ENCODE measurements at regions not wholly inside any gene's neighbourhood (a gene's known extent, or its start where the extent isn't known, plus 50 kb on each side); places are given as distances from the start of the nearest gene placed in this dataset.
"Not testable (repeated sequence)": the region's sequence is repeated elsewhere in the genome, so short reads cannot be mapped to it uniquely, and the experiment has no call there.

GRCh38 chr5:38678697-38679096 lies 122.3 kb upstream of the LIFR start:
- not testable (repeated sequence) for DNase-seq (ENCODE audit: low read depth)

- no peak for DNase-seq (ENCODE audit: low read depth)
Measured at GRCh38 chr5:38680094-38680825, 123.8 kb upstream of the LIFR start.

GRCh38 chr5:38681029-38681706 lies 124.7 kb upstream of the LIFR start:
- DNase-seq (ENCODE audit: low read depth) = no peak

GRCh38 chr5:38681966-38682365 lies 125.5 kb upstream of the LIFR start:
- DNase-seq (ENCODE audit: low read depth) = no peak

DNA sequence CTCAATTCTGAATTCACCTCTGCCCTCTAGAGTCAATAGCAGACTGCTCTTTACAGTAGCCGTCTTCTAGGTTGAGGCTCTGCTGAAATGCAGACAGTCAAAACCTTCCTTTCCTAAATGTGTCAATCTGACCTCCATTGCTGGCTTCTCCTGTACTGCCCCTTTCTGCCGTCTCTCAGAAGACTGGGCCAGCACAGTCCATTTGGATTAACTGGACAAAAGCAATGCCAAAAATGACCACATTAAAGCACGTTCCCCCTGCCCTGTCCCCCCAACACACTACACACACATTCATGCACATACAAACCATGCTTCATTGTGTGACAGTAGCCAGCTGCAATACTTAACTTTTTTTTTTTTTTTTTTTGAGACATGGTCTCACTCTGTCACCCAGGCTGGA lies 130.2 kb upstream of the LIFR start:
- DNase-seq (ENCODE audit: low read depth) = no peak

GRCh38 chr5:38692346-38692745 lies 135.9 kb upstream of the LIFR start:
- no peak for DNase-seq (ENCODE audit: low read depth)

GRCh38 chr5:38692781-38693527 lies 136.5 kb upstream of the LIFR start:
- no peak for DNase-seq (ENCODE audit: low read depth)

DNA sequence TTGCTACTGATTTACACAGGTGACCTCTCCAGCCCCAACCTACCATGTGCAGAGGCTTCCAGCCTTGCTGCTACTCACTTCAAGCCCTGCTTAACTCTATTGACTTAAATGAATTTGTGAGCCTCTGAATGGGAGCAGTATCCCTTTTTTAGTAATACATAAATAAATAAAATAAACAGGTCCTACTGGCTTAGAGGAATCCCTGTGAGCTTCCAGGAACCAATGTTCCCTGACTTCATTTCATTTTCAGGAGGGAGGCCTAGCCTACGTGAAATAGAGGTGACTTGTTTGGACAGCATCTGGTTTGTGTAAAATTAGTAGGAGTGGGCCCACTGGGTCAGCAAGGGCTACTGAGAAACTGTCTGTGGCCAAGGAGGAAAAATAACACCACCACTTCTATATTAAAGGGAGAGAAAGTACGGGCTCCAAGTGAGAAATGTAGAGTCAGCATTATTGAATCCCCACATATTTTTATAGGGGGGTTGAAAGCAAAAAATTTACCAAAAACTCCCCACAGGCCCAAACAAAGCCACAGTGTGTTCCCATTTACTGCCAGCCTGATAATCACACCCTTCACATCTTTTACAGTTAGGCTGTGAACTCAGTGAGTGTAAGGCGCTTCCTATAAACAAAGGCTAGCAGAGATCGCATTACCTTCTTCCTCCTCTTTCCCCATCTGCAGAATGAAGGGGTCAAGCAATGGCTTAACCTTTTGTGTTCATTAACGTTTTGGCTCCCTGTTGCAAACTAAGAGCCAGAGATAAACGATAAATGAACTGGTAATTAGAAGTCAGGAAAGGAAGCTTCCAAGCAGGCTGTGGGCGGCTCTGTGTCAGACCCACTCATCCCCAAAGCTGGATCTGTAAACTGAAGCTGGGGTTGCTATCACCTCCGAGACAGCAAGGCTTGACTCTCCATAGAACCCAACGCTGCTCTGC lies 138.8 kb upstream of the LIFR start:
- DNase-seq (ENCODE audit: low read depth) = no peak

DNA sequence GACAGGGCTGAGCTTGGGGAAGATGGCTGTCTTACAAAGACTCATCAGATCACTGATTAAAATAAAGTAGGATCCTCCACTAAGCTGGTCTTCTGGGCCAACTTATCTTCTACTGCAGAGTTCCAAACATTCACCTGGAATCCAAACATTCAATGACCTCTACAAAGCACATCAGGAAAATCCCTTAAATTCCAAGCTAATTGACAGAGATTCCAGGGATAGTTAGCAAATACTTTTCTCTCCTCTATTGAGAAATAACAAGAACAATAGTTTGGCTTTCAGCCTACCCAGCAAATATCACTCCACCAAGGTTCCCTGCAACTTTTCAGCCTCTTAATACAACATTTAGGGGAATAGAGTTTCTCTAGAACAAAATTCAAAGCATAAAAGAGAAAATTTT lies 140.6 kb upstream of the LIFR start:
- no peak for DNase-seq (ENCODE audit: low read depth)

DNA sequence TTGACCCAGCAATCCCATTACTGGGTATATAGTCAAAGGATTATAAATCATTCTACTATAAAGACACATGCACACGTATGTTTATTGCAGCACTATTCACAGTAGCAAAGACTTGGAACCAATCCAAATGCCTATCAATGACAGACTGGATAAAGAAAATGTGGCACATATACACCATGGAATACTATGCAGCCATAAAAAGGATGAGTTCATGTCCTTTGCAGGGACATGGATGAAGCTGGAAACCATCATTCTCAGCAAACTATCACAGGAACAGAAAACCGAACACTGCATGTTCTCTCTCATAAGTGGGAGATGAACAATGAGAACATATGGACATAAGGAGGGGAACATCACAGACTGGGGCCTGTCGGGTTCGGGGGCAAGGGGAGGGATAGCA lies 140.3 kb upstream of the OSMR start:
- not testable (repeated sequence) for DNase-seq (ENCODE audit: low read depth)

DNA sequence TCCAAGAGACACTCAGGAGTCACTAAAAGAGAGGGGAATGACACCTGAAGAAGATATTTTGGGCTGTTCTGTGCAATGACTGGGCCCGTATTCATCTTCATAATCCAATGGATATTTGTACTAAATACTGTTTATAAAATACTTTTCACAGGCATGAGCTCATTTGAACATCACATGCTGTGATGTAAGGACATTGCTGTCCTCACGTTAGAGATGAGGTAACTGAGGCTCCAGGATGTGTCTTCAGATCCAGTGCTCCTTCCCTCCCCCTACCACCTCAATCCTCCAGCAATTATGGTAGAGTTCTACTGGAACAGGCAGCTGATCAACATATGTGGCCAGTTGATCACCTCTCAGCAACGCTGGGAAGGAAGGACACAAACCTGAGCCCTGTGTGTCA lies 139.4 kb upstream of the OSMR start:
- no peak for DNase-seq (ENCODE audit: low read depth)

DNA sequence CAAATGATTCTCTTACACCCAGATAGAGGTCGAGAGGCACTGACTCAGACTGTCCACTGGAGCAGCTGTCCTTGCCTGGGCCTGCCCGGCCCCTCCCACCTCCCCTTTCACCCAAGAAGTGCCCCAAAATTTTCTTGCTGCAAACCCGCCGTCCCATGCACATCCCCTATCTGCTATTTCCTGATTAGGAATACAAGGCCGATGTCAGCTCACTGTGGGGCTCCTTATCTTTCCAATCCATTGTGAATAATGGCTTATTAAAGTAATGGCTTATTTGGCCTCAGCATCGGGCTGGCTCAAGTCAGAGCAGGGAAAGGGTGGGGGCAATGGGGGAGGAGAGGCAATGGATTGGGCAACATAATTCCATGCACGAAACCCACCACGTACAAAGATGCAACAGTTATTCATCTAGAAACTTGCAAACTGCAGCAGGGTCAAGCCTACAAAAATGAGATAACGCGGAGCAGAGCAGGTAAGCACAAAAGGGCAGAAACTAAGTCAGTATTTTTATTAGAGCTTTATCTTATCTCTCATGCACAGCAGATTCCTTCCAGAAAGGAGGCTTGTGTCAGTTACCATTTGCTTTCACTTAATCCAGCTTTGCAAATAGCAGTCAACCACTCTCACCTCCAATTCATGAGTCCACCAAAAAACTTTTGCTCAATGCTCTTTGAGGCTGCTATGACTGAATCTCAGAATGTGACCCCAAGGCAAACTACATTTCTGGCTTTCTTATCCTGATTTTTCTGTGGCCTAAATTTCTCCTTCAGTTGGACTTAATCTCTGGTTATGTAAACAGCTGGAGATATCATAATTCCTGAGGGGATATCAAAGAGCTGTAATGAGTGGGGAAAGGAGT lies 138.2 kb upstream of the OSMR start:
- no peak for DNase-seq (ENCODE audit: low read depth)

GRCh38 chr5:38709678-38710306 lies 136.0 kb upstream of the OSMR start:
- no peak for DNase-seq (ENCODE audit: low read depth)

DNA sequence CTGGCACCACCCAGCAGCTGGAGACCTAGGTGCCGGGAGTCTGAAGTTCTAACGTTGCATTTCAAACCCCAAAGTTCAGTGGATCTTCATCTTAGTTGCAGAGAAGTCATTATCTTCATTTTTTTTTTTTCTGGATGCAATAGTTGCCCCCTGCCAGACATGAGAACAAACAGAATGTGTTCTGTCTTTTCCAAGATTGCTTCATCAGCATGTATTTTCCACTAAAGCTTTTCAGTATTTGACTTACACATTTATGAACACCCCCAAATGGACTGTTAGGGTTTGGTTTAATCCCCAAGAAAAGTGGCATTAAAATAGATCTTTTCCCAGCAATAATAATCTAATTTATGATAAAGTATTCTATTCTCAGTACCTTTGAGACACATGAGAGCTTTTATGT lies 135.2 kb upstream of the OSMR start:
- DNase-seq (ENCODE audit: low read depth) = no peak

- no peak for DNase-seq (ENCODE audit: low read depth)
Measured at GRCh38 chr5:38712391-38712790, 133.4 kb upstream of the OSMR start.

DNA sequence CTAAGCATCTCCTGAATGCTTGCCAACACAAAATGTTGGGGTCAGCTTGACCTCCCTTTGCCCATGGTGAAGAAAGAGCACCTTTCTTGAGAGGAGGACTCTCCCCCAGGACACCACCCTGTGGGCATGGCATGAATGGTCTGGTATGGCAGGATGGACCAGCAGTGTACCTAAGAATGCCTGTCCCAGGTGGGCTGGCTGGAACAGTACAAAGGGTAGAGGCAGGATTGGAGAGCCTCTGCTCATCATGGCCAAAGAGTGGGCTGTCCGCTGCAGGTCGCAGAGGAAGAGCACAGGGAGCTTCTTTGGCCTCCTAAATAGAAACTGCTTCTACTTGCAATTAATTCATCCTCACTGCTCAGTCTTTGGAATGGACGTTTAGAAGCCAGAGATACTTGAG lies 131.6 kb upstream of the OSMR start:
- no peak for DNase-seq (ENCODE audit: low read depth)

DNA sequence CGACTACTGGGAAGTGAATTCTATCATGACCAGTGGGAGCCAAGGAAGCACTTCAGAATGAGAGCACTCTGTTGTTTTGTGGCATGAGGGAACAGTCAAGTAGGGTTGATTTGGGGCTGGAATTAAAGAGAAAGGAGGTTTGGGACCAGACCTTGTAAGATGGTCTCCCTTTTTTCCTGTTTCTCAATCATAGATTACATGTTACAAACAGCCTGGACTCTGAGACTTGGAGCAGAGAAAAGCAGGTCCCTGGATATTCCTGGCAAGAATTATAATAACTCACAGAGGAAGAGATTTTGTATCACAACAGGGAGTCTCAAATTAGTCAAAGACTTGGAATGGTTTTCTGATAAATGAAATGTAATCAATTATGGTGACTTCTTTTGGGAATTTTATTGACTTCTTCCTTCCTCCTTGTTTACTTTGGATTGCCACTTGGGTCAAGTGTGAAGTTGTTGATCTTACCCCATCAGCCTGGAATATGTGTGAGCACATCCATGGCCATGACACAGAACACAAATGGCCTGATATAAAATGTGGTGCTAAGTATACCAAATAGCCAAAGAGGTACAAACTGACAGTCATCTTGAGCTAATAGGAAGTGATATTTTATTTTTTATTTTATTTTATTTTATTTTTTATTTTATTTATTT lies 131.0 kb upstream of the OSMR start:
- DNase-seq (ENCODE audit: low read depth) = no peak

GRCh38 chr5:38715696-38716095 lies 130.1 kb upstream of the OSMR start:
- no peak for DNase-seq (ENCODE audit: low read depth)

GRCh38 chr5:38716516-38716915 lies 129.3 kb upstream of the OSMR start:
- DNase-seq (ENCODE audit: low read depth) = no peak

GRCh38 chr5:38718771-38719391 lies 126.9 kb upstream of the OSMR start:
- no peak for DNase-seq (ENCODE audit: low read depth)
